HL-60 (cell line): ENCODE measurements at regions not wholly inside any gene's neighbourhood (a gene's known extent, or its start where the extent isn't known, plus 50 kb on each side); places are given as distances from the start of the nearest gene placed in this dataset.

Source experiments
- POLR2AphosphoS5 ChIP-seq: IDR thresholded peaks from 2 replicates; pipeline ENCODE4 v1.6.1; 2012; ENCODE audit warnings: low read depth
- REST ChIP-seq: IDR thresholded peaks from 2 replicates; pipeline ENCODE4 v1.6.1; 2012; ENCODE audit warnings: low read depth; ENCODE audit not compliant: insufficient replicate concordance
- TF ChIP-seq, protein P1 (sequence below): IDR thresholded peaks from one replicate; pipeline ENCODE4 v1.5.1; 2011; ENCODE audit warnings: low read length, control low read depth, inconsistent platforms; ENCODE audit not compliant: insufficient read depth

DNA sequence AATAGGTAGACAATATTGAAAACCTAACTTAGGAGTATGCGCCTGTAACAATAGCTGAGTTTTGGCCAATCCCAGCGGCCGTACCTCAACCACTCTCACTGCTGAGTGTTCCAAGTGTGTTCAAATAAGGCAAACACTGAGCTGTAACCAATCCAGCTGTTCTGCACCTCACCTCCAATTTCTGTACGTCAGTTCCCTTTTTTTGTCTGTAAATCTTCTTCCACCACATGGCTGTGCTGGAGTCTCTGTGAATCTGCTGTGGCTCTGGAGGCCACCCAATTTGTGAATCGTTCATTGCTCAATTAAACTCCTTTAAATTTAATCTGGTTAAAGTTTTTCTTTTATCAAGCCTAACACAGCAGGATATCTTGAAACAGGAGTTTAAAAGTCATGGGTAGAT is 116.3 kb downstream of the SLC28A3 start:
- TF ChIP-seq, protein P1, sequence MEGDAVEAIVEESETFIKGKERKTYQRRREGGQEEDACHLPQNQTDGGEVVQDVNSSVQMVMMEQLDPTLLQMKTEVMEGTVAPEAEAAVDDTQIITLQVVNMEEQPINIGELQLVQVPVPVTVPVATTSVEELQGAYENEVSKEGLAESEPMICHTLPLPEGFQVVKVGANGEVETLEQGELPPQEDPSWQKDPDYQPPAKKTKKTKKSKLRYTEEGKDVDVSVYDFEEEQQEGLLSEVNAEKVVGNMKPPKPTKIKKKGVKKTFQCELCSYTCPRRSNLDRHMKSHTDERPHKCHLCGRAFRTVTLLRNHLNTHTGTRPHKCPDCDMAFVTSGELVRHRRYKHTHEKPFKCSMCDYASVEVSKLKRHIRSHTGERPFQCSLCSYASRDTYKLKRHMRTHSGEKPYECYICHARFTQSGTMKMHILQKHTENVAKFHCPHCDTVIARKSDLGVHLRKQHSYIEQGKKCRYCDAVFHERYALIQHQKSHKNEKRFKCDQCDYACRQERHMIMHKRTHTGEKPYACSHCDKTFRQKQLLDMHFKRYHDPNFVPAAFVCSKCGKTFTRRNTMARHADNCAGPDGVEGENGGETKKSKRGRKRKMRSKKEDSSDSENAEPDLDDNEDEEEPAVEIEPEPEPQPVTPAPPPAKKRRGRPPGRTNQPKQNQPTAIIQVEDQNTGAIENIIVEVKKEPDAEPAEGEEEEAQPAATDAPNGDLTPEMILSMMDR = no peak
- TF ChIP-seq POLR2AphosphoS5 (no peak), REST (no peak)
